ENCODE measurements at regions not wholly inside any gene's neighbourhood (a gene's known extent, or its start where the extent isn't known, plus 50 kb on each side); places are given as distances from the start of the nearest gene placed in this dataset.

GRCh38 chr6:122007339-122007738 lies 392.1 kb upstream of the HSF2 start:
- Histone ChIP-seq H3K14ac (ENCODE audit: insufficient read depth, low read length) (no peak overlapping the region), H3K23me2 (ENCODE audit: insufficient read length, low read depth, low read length, poor library complexity, severe bottlenecking) (no peaks in the 10 kb centered on the region), H2BK15ac (ENCODE audit: low read depth, low read length) (no peak overlapping the region), H2BK20ac (ENCODE audit: low read depth, low read length, poor library complexity, severe bottlenecking) (no peak overlapping the region), H3K56ac (ENCODE audit: insufficient read length, low read depth, low read length) (no peak overlapping the region), H3K23ac (ENCODE audit: insufficient read length, low read depth, low read length) (no peak overlapping the region), H3K9ac (ENCODE audit: extremely low read depth, insufficient read length, low read length) (no peak overlapping the region), H3K4ac (ENCODE audit: low read depth, low read length) (no peak overlapping the region), H3T11ph (ENCODE audit: low read length) (no peak overlapping the region), H3K27me3 (ENCODE audit: insufficient read depth, low read length) (no peaks in the 10 kb centered on the region), H3K79me1 (ENCODE audit: insufficient read depth, low read depth, low read length, poor library complexity, severe bottlenecking) (no peaks in the 10 kb centered on the region), H3K4me2 (ENCODE audit: insufficient read depth, insufficient read length, low read length) (peak overlapping the region; percentile 3), H3K4me1 (ENCODE audit: insufficient read depth, low read length) (peaks cover 7% of the 10 kb centered on the region; the same call in 1 of the 2 replicates), H4K8ac (replicated peaks; ENCODE audit: insufficient read length, low read depth, low read length) (no peak overlapping the region), H4K91ac (ENCODE audit: insufficient read length, low read depth, low read length) (no peak overlapping the region), H2BK12ac (ENCODE audit: insufficient read length, low read depth, low read length) (no peak overlapping the region), H3K9me3 (ENCODE audit: control insufficient read depth, low read depth, low read length) (no peaks in the 10 kb centered on the region), H2AFZ (ENCODE audit: low read length) (no peak overlapping the region), H4K20me1 (ENCODE audit: control insufficient read depth, insufficient read depth, insufficient read length) (no peaks in the 10 kb centered on the region), H2BK5ac (ENCODE audit: insufficient read length, low read length) (no peak overlapping the region), H2BK120ac (ENCODE audit: low read depth, low read length, poor library complexity, severe bottlenecking) (no peak overlapping the region), H2AK5ac (ENCODE audit: insufficient read length, low read length) (no peak overlapping the region), H4K5ac (ENCODE audit: insufficient read length, low read depth, low read length) (no peak overlapping the region), H3K18ac (ENCODE audit: insufficient read length, low read depth, low read length) (no peak overlapping the region), H3K79me2 (ENCODE audit: insufficient read depth, low read length) (no peaks in the 10 kb centered on the region), H3K27ac (ENCODE audit: insufficient read length, low read depth, low read length) (peak overlapping the region; percentile 36)
- DNase-seq = no peak
- H3K27ac Mint-ChIP-seq = peak overlapping the region; percentile 81 to 96 (median 84)
- no peaks in the 10 kb centered on the region; a peak in 1 of 5 replicates for H3K9me3 Mint-ChIP-seq
- peaks cover 39 to 40% of the 10 kb centered on the region in 2 experiments for H3K4me1 Mint-ChIP-seq
- peaks cover 0 to 6% (median 5%) of the 10 kb centered on the region in 3 experiments; a peak in 3 of 7 replicates for H3K36me3 Mint-ChIP-seq (ENCODE audit: insufficient read depth in 1 of 3, low read depth in 3 of 3)
- H3K4me3 Mint-ChIP-seq = no peak overlapping the region
- no peak for TF ChIP-seq CTCF (conservative IDR thresholded peaks at IDR 0.05)
- no peaks in the 10 kb centered on the region for H3K27me3 Mint-ChIP-seq (ENCODE audit: low read depth)
- no CpG with 5 or more reads among the region's 1 CpG for WGBS (ENCODE audit: extremely low coverage, insufficient read length, low lambda C conversion rate)

All from H9 (cell line).